Esophagus muscularis mucosa (tissue), 4 donors: ENCODE measurements at regions not wholly inside any gene's neighbourhood (a gene's known extent, or its start where the extent isn't known, plus 50 kb on each side); places are given as distances from the start of the nearest gene placed in this dataset.

Experiments
- DNase-seq: peaks from one replicate; pipeline ENCODE4 v3.0.0-alpha.2; 2017; ENCODE audit errors: extremely low spot score
- H3K27ac ChIP-seq, 4 donors: fragments of 200-600 bp; sonication (generic); replicated peaks in 1 of 4; 1 replicate in 3 of 4; 2 replicates in 1 of 4; pipeline ENCODE4 v1.5.1; 2016 to 2019; ENCODE audit warnings: mild to moderate bottlenecking in 1 of 4
- H3K27me3 ChIP-seq, 4 donors: fragments of 200-600 bp; sonication (generic); one replicate each; pipeline versions ENCODE4 v1.5.1 to v1.6.0; 2016 to 2019
- H3K36me3 ChIP-seq, 4 donors: fragments of 200-600 bp; sonication (generic); one replicate each; pipeline ENCODE4 v1.5.1; 2016 to 2019
- H3K4me1 ChIP-seq, 4 donors: fragments of 200-600 bp; sonication (generic); one replicate each; pipeline ENCODE4 v1.5.1; 2016 to 2019
- H3K4me3 ChIP-seq, 4 donors: fragments of 200-600 bp; sonication (generic); 1 replicate in 2 of 4; 2 replicates in 2 of 4; pipeline ENCODE4 v1.5.1; 2016 to 2019; ENCODE audit warnings: mild to moderate bottlenecking in 4 of 4, moderate library complexity in 1 of 4
- H3K9me3 ChIP-seq, 4 donors: fragments of 200-600 bp; sonication (generic); 1 replicate in 3 of 4; 2 replicates in 1 of 4; pipeline ENCODE4 v1.5.1; 2016 to 2019
- CTCF ChIP-seq, 3 experiments: fragments of 200-600 bp in 2 of 3; fragments of 450-650 bp in 1 of 3; sonication (generic) in 2 of 3; IDR thresholded peaks; one replicate each; pipeline ENCODE4 v1.5.1; 2017 to 2019; ENCODE audit warnings: antibody characterized with exemption in 3 of 3, mild to moderate bottlenecking in 2 of 3, moderate library complexity in 1 of 3
- EP300 ChIP-seq: sonication (generic); formaldehyde crosslinking; IDR thresholded peaks from one replicate; pipeline ENCODE4 v1.6.1; 2017; ENCODE audit warnings: antibody characterized with exemption
- POLR2A ChIP-seq: fragments of 450-650 bp; IDR thresholded peaks from one replicate; pipeline ENCODE4 v1.6.1; 2017; ENCODE audit warnings: antibody characterized with exemption, moderate library complexity, mild to moderate bottlenecking, low read depth
- POLR2AphosphoS5 ChIP-seq, 2 donors: sonication (generic); formaldehyde crosslinking; IDR thresholded peaks; one replicate each; pipeline ENCODE4 v1.6.1; 2017; ENCODE audit warnings: antibody characterized with exemption in 2 of 2
- WGBS: methylation state at CpG from one replicate; pipeline ENCODE4 v1.1.5; 2018; 5-methylcytosine and 5-hydroxymethylcytosine counted together
- intact Hi-C: fragments of 100-400 bp; cut with DNase I; formaldehyde crosslinking; loops from one replicate; pipeline ENCODE4 v1.15.1; 2023

- 70% methylated on average over 3 of the region's 3 CpGs for WGBS
- no peak for DNase-seq
- TF ChIP-seq EP300 (no peak), CTCF (IDR thresholded peaks at IDR 0.05) (no peak), POLR2AphosphoS5 (IDR thresholded peaks at IDR 0.05) (no peak), POLR2A (no peak)
- intact Hi-C loops: no loop called here
- no peak overlapping the region for H3K27ac ChIP-seq
- H3K9me3 ChIP-seq: no peaks in the 10 kb centered on the region
- no peaks in the 10 kb centered on the region for H3K36me3 ChIP-seq
- no peaks in the 10 kb centered on the region for H3K27me3 ChIP-seq
- peaks cover 0 to 5% (median 0%) of the 10 kb centered on the region in 4 donors for H3K4me1 ChIP-seq
- H3K4me3 ChIP-seq: no peak overlapping the region
These were observed 1587.7 kb upstream of the NUDT12 start for GRCh38 chr5:105150323-105150722.

GRCh38 chr5:105146867-105147266 lies 1584.3 kb upstream of the NUDT12 start:
- H3K27me3 ChIP-seq: no peaks in the 10 kb centered on the region
- no peaks in the 10 kb centered on the region for H3K36me3 ChIP-seq
- H3K9me3 ChIP-seq: no peaks in the 10 kb centered on the region
- H3K4me1 ChIP-seq: no peaks in the 10 kb centered on the region
- 67% methylated on average over 2 of the region's 2 CpGs for WGBS
- no peak for DNase-seq
- no peak overlapping the region for H3K27ac ChIP-seq
- H3K4me3 ChIP-seq: no peak overlapping the region
- intact Hi-C loops: no loop called here
- TF ChIP-seq EP300 (no peak), POLR2A (no peak), POLR2AphosphoS5 (IDR thresholded peaks at IDR 0.05) (no peak)

GRCh38 chr5:105145152-105145551 lies 1582.6 kb upstream of the NUDT12 start:
- 93% methylated on average over 8 of the region's 8 CpGs for WGBS
- intact Hi-C loops: no loop called here

GRCh38 chr5:105134328-105134727 lies 1571.7 kb upstream of the NUDT12 start:
- H3K4me1 ChIP-seq: no peaks in the 10 kb centered on the region
- no peak overlapping the region for H3K27ac ChIP-seq
- TF ChIP-seq POLR2AphosphoS5 (IDR thresholded peaks at IDR 0.05) (no peak), CTCF (IDR thresholded peaks at IDR 0.05) (no peak), POLR2A (no peak)
- no peaks in the 10 kb centered on the region for H3K27me3 ChIP-seq
- H3K36me3 ChIP-seq: no peaks in the 10 kb centered on the region
- H3K9me3 ChIP-seq: no peaks in the 10 kb centered on the region
- DNase-seq: no peak
- intact Hi-C loops: no loop called here
- no peak overlapping the region for H3K4me3 ChIP-seq

More at GRCh38 chr5:105145152-105145551, 1582.6 kb upstream of the NUDT12 start:
- Histone ChIP-seq H3K27ac (no peak overlapping the region), H3K4me3 (no peak overlapping the region), H3K36me3 (no peaks in the 10 kb centered on the region), H3K4me1 (no peaks in the 10 kb centered on the region), H3K27me3 (no peaks in the 10 kb centered on the region), H3K9me3 (no peaks in the 10 kb centered on the region)
- TF ChIP-seq POLR2A (no peak), EP300 (no peak), CTCF (IDR thresholded peaks at IDR 0.05) (no peak), POLR2AphosphoS5 (IDR thresholded peaks at IDR 0.05) (no peak)
- no peak for DNase-seq

GRCh38 chr5:105133087-105133486 lies 1570.5 kb upstream of the NUDT12 start:
- Histone ChIP-seq H3K27me3 (no peaks in the 10 kb centered on the region), H3K27ac (no peak overlapping the region), H3K36me3 (no peaks in the 10 kb centered on the region), H3K9me3 (no peaks in the 10 kb centered on the region), H3K4me3 (no peak overlapping the region), H3K4me1 (no peaks in the 10 kb centered on the region)
- TF ChIP-seq EP300 (no peak), POLR2A (no peak), POLR2AphosphoS5 (IDR thresholded peaks at IDR 0.05) (no peak), CTCF (IDR thresholded peaks at IDR 0.05) (no peak)
- no peak for DNase-seq
- 86% methylated on average over 3 of the region's 3 CpGs for WGBS
- intact Hi-C loops: no loop called here
